ENCODE measurements at regions not wholly inside any gene's neighbourhood (a gene's known extent, or its start where the extent isn't known, plus 50 kb on each side); places are given as distances from the start of the nearest gene placed in this dataset.

GRCh38 chr2:144796164-144796563 is 276.2 kb upstream of the ZEB2 start:
- TF ChIP-seq, protein P1, sequence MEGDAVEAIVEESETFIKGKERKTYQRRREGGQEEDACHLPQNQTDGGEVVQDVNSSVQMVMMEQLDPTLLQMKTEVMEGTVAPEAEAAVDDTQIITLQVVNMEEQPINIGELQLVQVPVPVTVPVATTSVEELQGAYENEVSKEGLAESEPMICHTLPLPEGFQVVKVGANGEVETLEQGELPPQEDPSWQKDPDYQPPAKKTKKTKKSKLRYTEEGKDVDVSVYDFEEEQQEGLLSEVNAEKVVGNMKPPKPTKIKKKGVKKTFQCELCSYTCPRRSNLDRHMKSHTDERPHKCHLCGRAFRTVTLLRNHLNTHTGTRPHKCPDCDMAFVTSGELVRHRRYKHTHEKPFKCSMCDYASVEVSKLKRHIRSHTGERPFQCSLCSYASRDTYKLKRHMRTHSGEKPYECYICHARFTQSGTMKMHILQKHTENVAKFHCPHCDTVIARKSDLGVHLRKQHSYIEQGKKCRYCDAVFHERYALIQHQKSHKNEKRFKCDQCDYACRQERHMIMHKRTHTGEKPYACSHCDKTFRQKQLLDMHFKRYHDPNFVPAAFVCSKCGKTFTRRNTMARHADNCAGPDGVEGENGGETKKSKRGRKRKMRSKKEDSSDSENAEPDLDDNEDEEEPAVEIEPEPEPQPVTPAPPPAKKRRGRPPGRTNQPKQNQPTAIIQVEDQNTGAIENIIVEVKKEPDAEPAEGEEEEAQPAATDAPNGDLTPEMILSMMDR (IDR thresholded peaks at IDR 0.05; ENCODE audit: insufficient read depth, low read depth, low read length): no peak
- no peak for TF ChIP-seq EZH2 (IDR thresholded peaks at IDR 0.05; ENCODE audit: insufficient read depth, low read length)

Measured in astrocyte (in vitro differentiated cells and primary cell).